Sigmoid colon (tissue), 6 donors: ENCODE measurements at regions not wholly inside any gene's neighbourhood (a gene's known extent, or its start where the extent isn't known, plus 50 kb on each side); places are given as distances from the start of the nearest gene placed in this dataset.

Experiments used
- DNase-seq: peaks from one replicate; pipeline ENCODE4 v3.0.0-alpha.2; 2019
- H3K27ac ChIP-seq, 4 donors: fragments of 200-600 bp; sonication (generic); one replicate each; pipeline ENCODE4 v1.5.1; 2016 to 2019; ENCODE audit warnings: mild to moderate bottlenecking in 1 of 4
- H3K27me3 ChIP-seq, 3 donors: fragments of 200-600 bp; sonication (generic); one replicate each; pipeline ENCODE4 v1.5.1; 2019; ENCODE audit warnings: mild to moderate bottlenecking in 1 of 3
- H3K36me3 ChIP-seq, 4 donors: fragments of 200-600 bp; sonication (generic); one replicate each; pipeline ENCODE4 v1.5.1; 2016 to 2019
- H3K4me1 ChIP-seq, 4 donors: fragments of 200-600 bp; sonication (generic); one replicate each; pipeline ENCODE4 v1.5.1; 2017 to 2019
- H3K4me3 ChIP-seq, 4 donors: fragments of 200-600 bp; sonication (generic); one replicate each; pipeline ENCODE4 v1.5.1; 2017 to 2019; ENCODE audit warnings: mild to moderate bottlenecking in 2 of 4, moderate library complexity in 1 of 4
- H3K9me3 ChIP-seq, 4 donors: fragments of 200-600 bp in 3 of 4; sonication (generic) in 3 of 4; one replicate each; pipeline versions ENCODE4 v1.5.1 to v1.6.1; 2013 to 2019
- EP300 ChIP-seq, 4 donors: sonication (generic); formaldehyde crosslinking; IDR thresholded peaks; one replicate each; pipeline ENCODE4 v1.6.1; 2017; ENCODE audit warnings: antibody characterized with exemption in 4 of 4
- POLR2A ChIP-seq, 2 donors: fragments of 450-650 bp; IDR thresholded peaks; one replicate each; pipeline ENCODE4 v1.6.1; 2016; ENCODE audit warnings: antibody characterized with exemption in 2 of 2, mild to moderate bottlenecking in 2 of 2, moderate library complexity in 2 of 2
- POLR2AphosphoS5 ChIP-seq, 4 donors: sonication (generic); formaldehyde crosslinking; IDR thresholded peaks; one replicate each; pipeline ENCODE4 v1.6.1; 2017; ENCODE audit warnings: antibody characterized with exemption in 4 of 4
- WGBS, 2 donors: extraction: QIAGEN DNeasy Blood & Tissue Kit; methylation state at CpG; one replicate each; pipeline ENCODE4 v1.1.7; 2013; 5-methylcytosine and 5-hydroxymethylcytosine counted together
- intact Hi-C: fragments of 100-400 bp; cut with DNase I; formaldehyde crosslinking; loops from one replicate; pipeline ENCODE4 v1.15.1; 2023
- TF ChIP-seq, protein P1 (sequence below), 4 experiments: fragments of 450-650 bp in 3 of 4; fragments of 200-600 bp in 1 of 4; IDR thresholded peaks; one replicate each; pipeline ENCODE4 v1.5.1; 2016 to 2019; ENCODE audit warnings: antibody characterized with exemption in 4 of 4, mild to moderate bottlenecking in 3 of 4, moderate library complexity in 2 of 4
- donor health status: healthy with polysubstance abuse.
- donor health status: healthy.

DNA sequence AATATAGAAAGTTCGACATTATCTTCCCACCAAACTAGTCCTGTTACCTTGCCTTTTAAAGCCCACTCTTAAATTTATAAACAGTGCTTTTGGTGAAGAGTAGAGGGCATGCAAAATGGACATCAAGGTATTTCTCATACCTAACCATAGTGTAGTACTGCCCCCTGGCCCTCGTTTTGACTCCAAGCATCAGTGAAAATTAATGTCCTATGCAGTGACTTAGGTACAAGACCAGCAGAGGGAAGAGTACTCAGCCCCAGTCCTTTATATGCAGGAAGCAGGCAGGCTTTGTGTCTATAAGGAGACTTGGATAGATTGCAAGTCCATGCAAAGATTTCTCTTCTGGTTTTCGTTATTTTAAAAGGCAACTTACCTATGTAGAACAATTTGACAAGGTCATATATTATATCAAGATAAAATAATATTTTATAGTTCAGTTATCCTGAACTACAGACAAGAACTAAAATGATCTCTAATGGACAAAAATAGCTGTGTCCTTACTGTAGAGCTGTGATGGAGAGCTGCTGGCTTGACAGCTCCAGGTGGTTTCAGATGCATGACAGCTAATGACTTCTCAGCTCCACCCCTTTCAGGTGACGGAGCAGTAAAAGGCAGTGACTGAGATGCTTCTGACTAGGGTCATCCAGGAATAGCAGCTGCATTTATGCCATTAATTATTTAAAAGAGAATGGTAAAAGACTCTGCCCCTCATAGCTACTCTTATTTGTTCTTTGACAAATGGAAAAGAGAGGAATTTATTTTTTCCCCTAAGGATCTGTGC, 646.1 kb downstream of the SQOR start:
- TF ChIP-seq POLR2A (IDR thresholded peaks at IDR 0.05) (no peak), EP300 (IDR thresholded peaks at IDR 0.05) (no peak), POLR2AphosphoS5 (IDR thresholded peaks at IDR 0.05) (no peak)
- TF ChIP-seq, protein P1, sequence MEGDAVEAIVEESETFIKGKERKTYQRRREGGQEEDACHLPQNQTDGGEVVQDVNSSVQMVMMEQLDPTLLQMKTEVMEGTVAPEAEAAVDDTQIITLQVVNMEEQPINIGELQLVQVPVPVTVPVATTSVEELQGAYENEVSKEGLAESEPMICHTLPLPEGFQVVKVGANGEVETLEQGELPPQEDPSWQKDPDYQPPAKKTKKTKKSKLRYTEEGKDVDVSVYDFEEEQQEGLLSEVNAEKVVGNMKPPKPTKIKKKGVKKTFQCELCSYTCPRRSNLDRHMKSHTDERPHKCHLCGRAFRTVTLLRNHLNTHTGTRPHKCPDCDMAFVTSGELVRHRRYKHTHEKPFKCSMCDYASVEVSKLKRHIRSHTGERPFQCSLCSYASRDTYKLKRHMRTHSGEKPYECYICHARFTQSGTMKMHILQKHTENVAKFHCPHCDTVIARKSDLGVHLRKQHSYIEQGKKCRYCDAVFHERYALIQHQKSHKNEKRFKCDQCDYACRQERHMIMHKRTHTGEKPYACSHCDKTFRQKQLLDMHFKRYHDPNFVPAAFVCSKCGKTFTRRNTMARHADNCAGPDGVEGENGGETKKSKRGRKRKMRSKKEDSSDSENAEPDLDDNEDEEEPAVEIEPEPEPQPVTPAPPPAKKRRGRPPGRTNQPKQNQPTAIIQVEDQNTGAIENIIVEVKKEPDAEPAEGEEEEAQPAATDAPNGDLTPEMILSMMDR (IDR thresholded peaks at IDR 0.05): no peak
- Histone ChIP-seq H3K27ac (no peak overlapping the region), H3K4me3 (no peak overlapping the region), H3K9me3 (no peaks in the 10 kb centered on the region), H3K4me1 (no peaks in the 10 kb centered on the region), H3K36me3 (no peaks in the 10 kb centered on the region), H3K27me3 (no peaks in the 10 kb centered on the region)
- DNase-seq: no peak
- intact Hi-C loops: loop anchor here (10.0 kb wide), 1 partner anchor 566 kb away; no protein-coding TSS in a partner anchor
- WGBS, 2 donors: 30 to 54% methylated on average over 4 of the region's 4 CpGs

DNA sequence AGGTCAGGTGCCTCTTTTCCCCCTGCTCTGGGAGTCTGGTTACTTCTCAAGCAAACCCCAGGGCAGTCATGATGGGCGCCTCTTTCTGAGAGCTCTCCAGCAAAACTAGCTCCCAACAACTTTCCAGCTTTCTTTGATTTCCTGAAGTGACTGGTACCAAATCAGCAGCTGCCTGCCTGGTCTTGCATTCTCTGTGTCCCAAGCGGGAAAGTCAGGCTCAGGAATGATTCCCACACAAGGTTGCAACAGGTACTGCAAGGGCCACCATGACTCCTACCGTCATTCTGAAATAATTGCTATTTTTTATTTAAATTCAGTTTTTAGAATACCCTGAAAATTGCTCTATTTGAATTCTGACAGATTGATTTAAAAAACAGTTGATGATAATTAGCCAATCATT, 658.7 kb downstream of the SQOR start:
- no peak for DNase-seq
- intact Hi-C loops: no loop called here
- TF ChIP-seq POLR2AphosphoS5 (IDR thresholded peaks at IDR 0.05): no peak
- no peak for TF ChIP-seq POLR2A (IDR thresholded peaks at IDR 0.05)
- H3K9me3 ChIP-seq: no peaks in the 10 kb centered on the region
- no peak overlapping the region for H3K4me3 ChIP-seq
- 93 to 96% methylated on average over 3 of the region's 3 CpGs for WGBS, 2 donors
- no peaks in the 10 kb centered on the region for H3K27me3 ChIP-seq
- no peak overlapping the region for H3K27ac ChIP-seq
- H3K36me3 ChIP-seq: no peaks in the 10 kb centered on the region
- no peaks in the 10 kb centered on the region for H3K4me1 ChIP-seq

DNA sequence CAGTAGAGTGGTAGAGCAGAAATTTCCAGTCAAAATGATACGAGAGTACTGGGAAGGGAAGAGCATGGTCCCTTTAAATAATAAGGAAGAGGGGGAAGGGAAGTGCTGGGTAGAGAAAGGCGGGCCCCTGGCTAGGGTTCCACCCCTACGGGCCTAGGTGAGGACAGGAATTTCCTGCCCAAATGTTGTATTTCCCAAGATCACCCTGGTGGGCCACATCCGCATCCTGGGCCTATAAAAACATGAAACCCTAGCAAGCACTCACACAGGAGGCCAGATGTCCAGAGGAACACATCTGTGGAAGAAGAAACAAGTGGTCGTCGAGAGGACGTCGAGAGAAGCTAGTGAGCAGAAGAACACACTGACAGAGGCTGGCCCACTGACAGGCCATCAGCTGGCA, 661.2 kb downstream of the SQOR start:
- Histone ChIP-seq H3K27me3 (no peaks in the 10 kb centered on the region), H3K36me3 (no peaks in the 10 kb centered on the region), H3K4me3 (no peak overlapping the region), H3K9me3 (no peaks in the 10 kb centered on the region), H3K27ac (no peak overlapping the region), H3K4me1 (no peaks in the 10 kb centered on the region)
- TF ChIP-seq, protein P1 (IDR thresholded peaks at IDR 0.05): no peak
- TF ChIP-seq EP300 (IDR thresholded peaks at IDR 0.05) (no peak), POLR2AphosphoS5 (IDR thresholded peaks at IDR 0.05) (no peak), POLR2A (IDR thresholded peaks at IDR 0.05) (no peak)
- no peak for DNase-seq
- intact Hi-C loops: no loop called here
- 78 to 81% methylated on average over 8 of the region's 8 CpGs for WGBS, 2 donors

DNA sequence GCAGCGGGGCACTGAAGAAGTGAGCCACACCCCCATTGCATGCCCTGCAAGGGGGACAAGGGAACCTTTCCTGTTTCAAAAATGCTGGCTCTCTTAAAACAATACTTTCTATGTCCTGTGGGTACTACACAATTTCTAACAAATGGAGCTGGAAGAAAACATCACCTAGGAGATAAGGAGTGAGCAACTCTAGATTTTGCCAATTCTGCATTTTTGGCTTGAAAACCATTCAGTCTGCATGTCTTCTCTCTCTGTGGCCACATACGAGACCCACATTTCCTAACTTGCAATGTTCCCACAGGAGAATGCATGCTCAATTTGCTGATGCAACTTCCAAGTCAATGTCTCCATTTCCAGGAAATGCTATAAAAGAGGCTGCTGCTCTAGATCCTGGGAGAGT, 662.0 kb downstream of the SQOR start:
- TF ChIP-seq, protein P1 (IDR thresholded peaks at IDR 0.05): no peak
- TF ChIP-seq POLR2AphosphoS5 (IDR thresholded peaks at IDR 0.05): no peak
- no peak for TF ChIP-seq POLR2A (IDR thresholded peaks at IDR 0.05)
- no peak for TF ChIP-seq EP300 (IDR thresholded peaks at IDR 0.05)
- no peaks in the 10 kb centered on the region for H3K9me3 ChIP-seq
- intact Hi-C loops: no loop called here
- no peaks in the 10 kb centered on the region for H3K4me1 ChIP-seq
- H3K36me3 ChIP-seq: no peaks in the 10 kb centered on the region
- no peak overlapping the region for H3K27ac ChIP-seq
- H3K27me3 ChIP-seq: no peaks in the 10 kb centered on the region
- WGBS, 2 donors: 89 to 95% methylated on average over 2 of the region's 2 CpGs
- DNase-seq: no peak
- H3K4me3 ChIP-seq: no peak overlapping the region

DNA sequence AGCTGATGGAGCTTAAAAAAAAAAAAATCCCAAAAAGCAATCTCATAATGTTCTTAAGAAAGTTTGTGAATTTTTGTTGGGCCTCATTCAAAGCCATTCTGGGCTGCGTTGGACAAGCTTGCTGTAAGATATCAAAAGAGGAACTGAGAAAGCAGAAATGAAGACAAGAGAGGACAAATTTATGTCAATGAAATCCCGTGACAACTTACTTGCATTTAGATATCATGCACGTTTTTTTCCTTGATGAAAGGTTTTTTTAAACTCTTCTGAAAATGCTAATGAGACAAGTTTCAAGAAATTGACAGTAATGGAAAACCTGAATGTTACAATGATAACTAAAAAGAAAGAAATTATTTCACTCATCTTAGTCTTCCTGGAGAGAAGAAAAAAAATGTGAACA, 662.9 kb downstream of the SQOR start:
- no peak overlapping the region for H3K27ac ChIP-seq
- H3K36me3 ChIP-seq: no peaks in the 10 kb centered on the region
- WGBS, 2 donors: 52 to 77% methylated on average over 3 of the region's 3 CpGs
- intact Hi-C loops: no loop called here
- H3K4me1 ChIP-seq: no peaks in the 10 kb centered on the region
- no peaks in the 10 kb centered on the region for H3K9me3 ChIP-seq
- no peak for DNase-seq
- no peak overlapping the region for H3K4me3 ChIP-seq
- TF ChIP-seq POLR2AphosphoS5 (IDR thresholded peaks at IDR 0.05) (no peak), EP300 (IDR thresholded peaks at IDR 0.05) (no peak)
- TF ChIP-seq, protein P1 (IDR thresholded peaks at IDR 0.05): no peak
- H3K27me3 ChIP-seq: no peaks in the 10 kb centered on the region
